ENCODE measurements at regions not wholly inside any gene's neighbourhood (a gene's known extent, or its start where the extent isn't known, plus 50 kb on each side); places are given as distances from the start of the nearest gene placed in this dataset.

GRCh38 chr3:193829781-193830180 lies 236.8 kb downstream of the OPA1 start (continued):
- TF ChIP-seq MAX (IDR thresholded peaks at IDR 0.05): peak; percentile 67

- Histone ChIP-seq H3K9me2 (ENCODE audit: insufficient read depth) (no peaks in the 10 kb centered on the region), H3K27me3 (ENCODE audit: insufficient read depth, low read length) (no peaks in the 10 kb centered on the region), H3K4me2 (ENCODE audit: low read length) (0 out of 2 replicates have a peak overlapping the region, but pooled peaks have one; percentile 66), H3K4me1 (ENCODE audit: control insufficient read depth in 1 of 2, insufficient read depth in 2 of 2, low read length in 2 of 2) (peaks cover 23 to 48% of the 10 kb centered on the region in 2 experiments), H3K27ac (ENCODE audit: low read depth, low read length) (no peak overlapping the region), H4K20me1 (ENCODE audit: insufficient read depth) (no peaks in the 10 kb centered on the region), H3K9ac (ENCODE audit: low read length) (no peak overlapping the region), H2AFZ (ENCODE audit: low read depth, low read length, poor library complexity, severe bottlenecking) (no peak overlapping the region), H3K79me2 (ENCODE audit: insufficient read depth, low read length) (no peaks in the 10 kb centered on the region), H3K9me3 (ENCODE audit: control insufficient read depth in 1 of 2, insufficient read depth in 1 of 2, low read depth in 1 of 2, low read length in 2 of 2) (no peaks in the 10 kb centered on the region), H3K4me3 (replicated peaks in 1 of 2; ENCODE audit: low read depth in 1 of 2, low read length in 2 of 2) (no peak overlapping the region), H3K36me3 (ENCODE audit: control insufficient read depth in 1 of 2, insufficient read depth in 2 of 2, low read length in 2 of 2) (no peaks in the 10 kb centered on the region)
- ChIA-PET POLR2A (no interaction called here), CTCF (no interaction called here), RAD21 (ENCODE audit: low non-redundant PET in 1 of 2, low total read pairs in 2 of 2, uncharacterized antibody in 2 of 2, unreplicated experiment in 2 of 2) (no interaction called here)
- intact Hi-C loops (cut with micrococcal nuclease): no loop called here
- no peak for TF ChIP-seq TCF7L2 (IDR thresholded peaks at IDR 0.05; ENCODE audit: borderline replicate concordance, extremely low read depth, insufficient read depth, insufficient read length)
- TF ChIP-seq EZH2phosphoT487 (IDR thresholded peaks at IDR 0.05; ENCODE audit: borderline replicate concordance): no peak
- TF ChIP-seq ELF1 (IDR thresholded peaks at IDR 0.05; ENCODE audit: borderline replicate concordance, low read depth): no peak
- no peak for TF ChIP-seq SIN3A (IDR thresholded peaks at IDR 0.05; ENCODE audit: low read depth)
- TF ChIP-seq CBX3 (IDR thresholded peaks at IDR 0.05; ENCODE audit: low read depth): no peak
- DNase-seq (ENCODE audit: low read depth, low spot score): no peak
- no peak for ATAC-seq
- BruUV-seq (replicated peaks): no TSS peak
These were observed 237.8 kb downstream of the OPA1 start for GRCh38 chr3:193830791-193831191.

GRCh38 chr3:193831495-193832455 lies 238.8 kb downstream of the OPA1 start:
- no peaks in the 10 kb centered on the region for H3K79me2 ChIP-seq (ENCODE audit: insufficient read depth, low read length)
- H3K36me3 ChIP-seq (ENCODE audit: control insufficient read depth in 1 of 2, insufficient read depth in 2 of 2, low read length in 2 of 2): no peaks in the 10 kb centered on the region
- BruUV-seq (replicated peaks): no TSS peak
- H3K27me3 ChIP-seq (ENCODE audit: insufficient read depth, low read length): no peaks in the 10 kb centered on the region
- TF ChIP-seq SIN3A (IDR thresholded peaks at IDR 0.05; ENCODE audit: low read depth) (no peak), ATF3 (IDR thresholded peaks at IDR 0.05) (no peak), RAD21 (IDR thresholded peaks at IDR 0.05; ENCODE audit: low read depth) (no peak), EZH2 (IDR thresholded peaks at IDR 0.05) (no peak), SP1 (IDR thresholded peaks at IDR 0.05; ENCODE audit: low read depth) (no peak)
- no peak overlapping the region for H2AFZ ChIP-seq (ENCODE audit: low read depth, low read length, poor library complexity, severe bottlenecking)
- DNase-seq (ENCODE audit: low read depth, low spot score): no peak
- ATAC-seq: no peak
- peaks cover 23 to 41% of the 10 kb centered on the region in 2 experiments for H3K4me1 ChIP-seq (ENCODE audit: control insufficient read depth in 1 of 2, insufficient read depth in 2 of 2, low read length in 2 of 2)
- H3K4me2 ChIP-seq (ENCODE audit: low read length): no peak overlapping the region
- POLR2A ChIA-PET: no interaction called here
- H3K4me3 ChIP-seq (replicated peaks in 1 of 2; ENCODE audit: low read depth in 1 of 2, low read length in 2 of 2): no peak overlapping the region
- no peaks in the 10 kb centered on the region for H4K20me1 ChIP-seq (ENCODE audit: insufficient read depth)
- intact Hi-C loops (cut with micrococcal nuclease): no loop called here
- no peaks in the 10 kb centered on the region for H3K9me3 ChIP-seq (ENCODE audit: control insufficient read depth in 1 of 2, insufficient read depth in 1 of 2, low read depth in 1 of 2, low read length in 2 of 2)
- no peak overlapping the region for H3K27ac ChIP-seq (ENCODE audit: low read depth, low read length)
- no peaks in the 10 kb centered on the region for H3K9me2 ChIP-seq (ENCODE audit: insufficient read depth)
- CTCF ChIA-PET: no interaction called here
- no peak overlapping the region for H3K9ac ChIP-seq (ENCODE audit: low read length)
- RAD21 ChIA-PET (ENCODE audit: low non-redundant PET in 1 of 2, low total read pairs in 2 of 2, uncharacterized antibody in 2 of 2, unreplicated experiment in 2 of 2): no interaction called here
